HG03439 (cell line): ENCODE measurements at regions not wholly inside any gene's neighbourhood (a gene's known extent, or its start where the extent isn't known, plus 50 kb on each side); places are given as distances from the start of the nearest gene placed in this dataset.
"Not testable (repeated sequence)": the region's sequence is repeated elsewhere in the genome, so short reads cannot be mapped to it uniquely, and the experiment has no call there.

ENCODE experiments used
- ATAC-seq: cut with Tn5 transposase; IDR thresholded peaks from one replicate; pipeline ENCODE4 v1.9.1; 2021; ENCODE audit warnings: mild to moderate bottlenecking, moderate library complexity; ENCODE audit not compliant: unreplicated experiment

DNA sequence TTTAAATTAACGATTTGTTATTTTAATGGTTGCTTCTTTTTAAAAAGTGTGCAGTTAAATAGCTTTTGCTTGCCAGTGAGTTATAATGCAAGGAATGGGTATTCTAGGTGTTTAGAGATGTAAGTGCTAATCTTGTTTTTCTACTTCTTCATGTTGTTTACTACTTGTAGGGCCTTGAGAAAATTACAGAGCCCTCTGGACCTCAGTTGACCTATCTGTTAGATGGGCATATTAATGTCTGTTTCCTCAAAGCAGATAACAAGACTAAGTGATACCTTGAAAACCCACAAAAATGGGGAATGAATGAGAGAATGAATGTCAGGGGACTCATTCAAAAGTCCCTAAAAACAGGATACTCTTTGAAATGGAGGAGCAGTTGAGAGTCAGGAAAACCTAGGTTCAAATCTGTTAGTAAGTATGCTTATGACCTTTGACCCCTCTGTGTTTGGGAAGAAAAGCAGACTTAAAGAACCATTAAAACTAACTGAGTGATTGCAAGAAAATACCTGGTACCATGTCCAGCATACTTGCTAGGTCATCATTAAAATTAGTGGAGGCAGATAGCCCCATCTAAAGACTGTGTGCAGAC lies 419.5 kb downstream of the EDEM1 start:
- no peak for ATAC-seq

GRCh38 chr3:5607581-5607980 lies 420.1 kb downstream of the EDEM1 start:
- ATAC-seq: no peak

GRCh38 chr3:5608971-5609370 lies 421.5 kb downstream of the EDEM1 start:
- ATAC-seq: not testable (repeated sequence)

- ATAC-seq: no peak
Measured at GRCh38 chr3:5613599-5613998, 426.1 kb downstream of the EDEM1 start.

DNA sequence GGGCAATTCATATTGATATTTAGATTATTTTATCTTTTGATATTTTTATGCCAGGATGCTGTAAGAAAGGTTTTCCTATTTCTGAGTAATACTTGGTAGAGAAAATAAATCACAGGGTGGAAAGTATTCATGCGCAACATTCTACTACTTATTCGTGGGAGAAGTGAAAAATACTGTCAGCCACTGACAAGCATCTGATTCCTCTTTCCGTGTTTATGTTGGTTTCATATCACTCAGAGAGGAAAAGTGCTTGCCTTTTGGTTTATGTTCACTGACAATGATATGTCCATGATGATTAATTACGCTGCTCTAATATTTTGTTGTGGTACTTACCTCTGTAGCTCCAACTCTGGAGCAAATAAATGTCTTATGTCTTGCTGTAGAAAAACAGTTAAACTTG lies 429.4 kb downstream of the EDEM1 start:
- ATAC-seq: no peak

DNA sequence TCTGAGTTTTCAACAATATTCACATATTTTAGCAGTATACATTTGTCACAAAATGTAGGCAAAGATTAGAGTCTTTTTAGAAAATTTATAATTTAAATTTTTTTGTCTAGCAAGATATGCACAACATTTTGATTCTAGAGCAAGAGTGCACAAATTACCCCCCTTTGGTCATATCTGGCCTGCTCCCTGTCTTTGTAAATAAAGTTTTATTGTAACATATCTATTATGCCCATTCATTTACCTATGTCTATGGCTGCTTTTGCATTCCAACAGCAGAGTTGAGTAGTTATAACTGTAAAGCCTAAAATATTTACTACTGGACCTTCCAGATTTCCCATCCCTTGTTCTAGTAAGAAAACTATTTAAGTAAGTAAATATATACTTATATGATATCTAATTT lies 430.7 kb downstream of the EDEM1 start:
- ATAC-seq: no peak

DNA sequence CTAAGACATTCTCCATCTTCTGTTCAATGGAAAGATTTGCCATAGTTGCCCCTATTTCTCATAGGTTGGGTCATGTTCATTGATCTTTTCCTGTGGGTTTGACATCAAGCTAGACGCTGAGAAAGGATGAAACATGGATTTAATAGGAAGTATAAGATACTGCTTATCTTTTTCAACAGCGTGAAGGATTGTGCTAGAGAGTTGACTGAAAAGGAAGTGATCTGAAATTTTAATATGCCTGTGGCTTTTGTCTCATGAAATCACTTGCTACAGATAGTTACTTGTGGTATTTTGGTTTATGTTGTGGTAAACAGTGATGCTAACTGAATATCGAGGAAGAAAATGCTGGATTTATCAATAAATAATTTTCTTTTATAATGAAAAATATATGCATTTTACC lies 442.9 kb downstream of the EDEM1 start:
- no peak for ATAC-seq

GRCh38 chr3:5633960-5634359 lies 446.5 kb downstream of the EDEM1 start:
- no peak for ATAC-seq

DNA sequence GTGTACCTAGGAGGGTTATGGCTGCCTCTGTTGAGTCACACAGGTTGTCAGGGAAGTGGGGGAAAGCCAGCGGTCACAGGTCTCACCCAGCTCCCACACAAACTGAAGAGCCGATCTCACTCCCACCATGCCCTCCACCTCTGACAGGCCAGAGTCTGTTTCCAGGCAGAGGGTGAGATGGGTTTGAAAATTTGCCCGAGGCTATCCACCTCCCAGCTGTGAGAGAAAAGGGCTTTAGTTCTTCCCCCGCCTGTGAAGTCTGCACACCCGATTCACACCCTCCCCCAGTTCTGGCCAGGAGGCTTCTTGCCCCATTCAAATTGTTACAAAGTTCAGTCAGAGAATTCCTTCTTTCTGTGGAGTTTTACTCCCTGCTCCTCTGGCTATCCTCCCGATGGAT lies 446.9 kb downstream of the EDEM1 start:
- no peak for ATAC-seq

GRCh38 chr3:5635746-5636145 lies 448.2 kb downstream of the EDEM1 start:
- no peak for ATAC-seq

DNA sequence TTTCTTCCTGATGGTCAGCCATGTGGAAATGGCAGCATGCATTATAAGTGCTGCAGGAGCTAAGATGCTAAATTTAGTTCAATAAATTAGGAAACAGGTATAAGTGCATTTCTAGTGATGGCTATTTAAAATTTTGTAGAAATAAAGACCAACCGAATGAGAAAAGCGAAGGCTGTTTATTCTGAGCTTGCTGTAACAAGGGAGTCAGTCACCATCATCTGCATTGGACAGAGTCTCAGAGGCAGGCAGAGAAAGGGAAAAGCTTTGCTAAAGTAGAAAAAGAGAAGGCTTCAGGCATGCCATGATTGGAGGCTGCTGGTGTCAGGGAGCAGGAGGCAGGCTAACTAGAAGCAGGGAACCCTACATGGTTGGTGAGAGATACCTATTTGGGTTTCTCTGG lies 451.0 kb downstream of the EDEM1 start:
- ATAC-seq: no peak

GRCh38 chr3:5644773-5645670 lies 457.5 kb downstream of the EDEM1 start:
- ATAC-seq: no peak

DNA sequence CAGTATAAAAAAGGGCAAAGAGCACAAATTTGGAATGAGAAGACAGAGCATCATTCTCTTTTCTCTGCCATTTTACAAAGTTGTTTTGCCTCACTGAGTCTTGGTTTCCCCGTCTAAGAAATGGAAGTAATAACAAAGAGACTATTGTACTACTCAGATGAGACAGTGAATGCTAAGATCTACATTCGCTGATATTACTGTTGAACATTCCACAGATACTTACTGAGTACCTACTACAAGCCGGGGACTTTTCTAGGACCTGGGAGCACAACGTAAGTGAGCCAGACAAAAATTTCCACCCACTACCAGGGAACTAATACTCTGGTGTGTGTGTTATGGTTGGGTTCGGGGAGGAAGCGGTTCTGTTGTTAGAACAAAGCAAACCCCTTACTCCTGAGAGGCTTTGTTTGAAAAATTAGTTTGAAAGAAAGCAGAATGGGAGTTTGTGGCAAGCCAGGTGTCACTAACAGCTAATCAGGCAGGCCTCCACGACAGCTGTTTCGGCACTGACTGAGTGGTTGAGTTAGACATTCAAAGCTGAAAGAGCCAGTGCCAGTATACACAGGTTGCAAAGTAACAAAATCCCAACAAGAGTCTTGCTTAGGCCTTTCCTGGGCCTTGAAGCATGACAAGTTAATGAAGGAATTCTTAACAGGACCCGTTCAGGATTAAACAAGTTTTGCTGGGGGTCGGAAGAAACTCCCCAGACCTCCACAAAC lies 458.3 kb downstream of the EDEM1 start:
- ATAC-seq: no peak

GRCh38 chr3:5650303-5650702 lies 462.8 kb downstream of the EDEM1 start:
- ATAC-seq: no peak

DNA sequence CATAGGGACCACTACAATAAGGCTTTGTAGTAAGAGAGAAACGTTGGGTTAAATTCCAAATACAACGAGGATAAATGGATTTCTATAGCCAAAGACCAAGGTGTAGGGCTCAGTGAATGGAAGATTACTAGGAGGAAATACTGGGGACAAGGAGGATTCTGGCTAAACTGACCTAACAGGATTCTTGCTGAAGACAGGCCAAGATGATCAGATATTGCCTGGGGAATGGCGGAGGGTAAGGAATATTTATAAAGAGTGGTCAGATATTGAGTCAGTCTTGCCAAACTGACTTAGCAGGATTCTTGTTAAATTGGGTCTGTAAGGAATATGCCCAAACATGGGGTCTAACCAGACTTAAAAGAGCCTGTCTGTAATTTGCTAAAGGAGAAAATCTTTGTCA lies 463.8 kb downstream of the EDEM1 start:
- no peak for ATAC-seq

GRCh38 chr3:5653426-5654143 lies 466.1 kb downstream of the EDEM1 start:
- ATAC-seq: no peak

DNA sequence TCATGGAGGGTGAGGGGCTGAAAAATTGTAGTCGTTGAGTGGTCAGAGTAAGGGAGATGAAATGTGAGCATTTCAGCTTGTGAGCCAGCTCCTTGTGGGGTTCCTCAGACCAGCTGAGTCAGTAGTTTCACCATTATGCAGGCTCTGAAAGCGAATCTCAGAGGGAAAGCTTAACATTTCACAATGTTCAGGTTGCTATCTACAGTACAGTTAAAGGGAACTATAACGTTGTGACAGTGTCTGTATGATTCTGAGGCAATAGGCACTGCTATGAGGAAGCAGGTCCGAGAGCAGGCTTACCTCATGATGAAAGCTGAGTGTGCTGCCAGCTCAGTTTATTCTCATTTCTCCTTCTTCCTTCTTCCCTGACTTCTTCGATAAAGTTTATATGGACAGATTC lies 469.6 kb downstream of the EDEM1 start:
- ATAC-seq: no peak

GRCh38 chr3:5663601-5664000 lies 476.1 kb downstream of the EDEM1 start:
- no peak for ATAC-seq

DNA sequence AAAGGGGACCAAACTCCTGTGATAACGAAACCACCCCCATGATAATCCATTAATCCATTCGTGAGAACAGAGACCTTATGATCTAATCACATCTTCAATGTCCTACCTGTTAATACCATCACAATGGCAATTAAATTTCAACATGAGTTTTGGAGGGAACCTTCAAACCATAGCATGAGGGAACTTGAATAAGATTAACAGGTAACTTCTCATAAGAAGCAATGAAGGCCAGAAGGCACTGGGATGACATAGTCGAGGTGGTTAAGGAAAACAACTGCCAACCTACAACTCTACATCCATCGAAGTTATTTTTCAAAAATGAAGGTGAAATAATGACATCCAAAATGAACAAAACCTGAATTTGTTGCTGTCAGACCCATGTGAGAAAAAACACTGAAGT lies 478.9 kb downstream of the EDEM1 start:
- ATAC-seq: no peak

DNA sequence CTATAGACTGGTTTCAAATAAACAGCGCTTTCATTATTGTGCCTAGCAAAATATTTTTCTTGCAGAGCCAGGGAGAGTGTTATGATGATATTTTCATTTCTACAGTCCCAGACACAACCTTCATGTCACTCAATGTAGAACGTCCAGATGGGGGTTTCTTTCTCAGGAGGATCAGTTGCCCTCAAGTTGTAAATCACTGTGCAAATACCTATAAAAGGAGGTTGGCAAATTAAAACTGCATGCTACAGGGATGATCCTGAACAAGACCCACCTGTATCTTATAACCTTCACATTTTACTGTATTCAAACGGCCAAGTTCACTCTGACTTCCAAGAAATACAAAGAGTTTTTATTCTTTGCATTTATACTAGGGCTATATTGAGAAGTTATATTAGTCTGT lies 486.0 kb downstream of the EDEM1 start:
- no peak for ATAC-seq

- no peak for ATAC-seq
Measured at GRCh38 chr3:5675319-5675718, 487.8 kb downstream of the EDEM1 start.
